ENCODE measurements at regions not wholly inside any gene's neighbourhood (a gene's known extent, or its start where the extent isn't known, plus 50 kb on each side); places are given as distances from the start of the nearest gene placed in this dataset.

DNA sequence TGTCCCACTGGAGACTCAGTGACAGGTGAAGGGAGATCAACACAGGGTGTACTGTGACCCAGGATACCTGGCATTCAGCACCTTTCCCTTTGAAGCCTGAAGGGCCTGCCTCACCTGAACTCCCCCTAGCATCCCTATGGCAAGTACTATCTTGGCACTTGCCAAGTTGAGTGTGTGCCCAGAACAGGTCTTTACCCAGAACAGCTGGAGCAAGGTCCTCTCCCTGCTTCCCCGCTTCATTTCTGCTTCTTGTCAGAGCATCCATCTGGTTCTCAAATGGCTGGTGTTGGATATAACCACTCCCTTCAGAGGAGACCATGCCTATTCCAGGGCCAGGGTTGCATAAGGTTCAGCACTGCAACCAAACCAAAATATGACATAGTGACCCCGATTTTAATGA, 73.0 kb downstream of the FAM43A start:
- no peaks in the 10 kb centered on the region for H3K36me3 ChIP-seq (ENCODE audit: low read depth, missing control alignments)
- H3K27me3 ChIP-seq = no peaks in the 10 kb centered on the region
- H3K4me1 ChIP-seq = peaks cover 16% of the 10 kb centered on the region
- H3K27ac ChIP-seq = no peak overlapping the region
- no peak overlapping the region for H3K4me3 ChIP-seq
- TF ChIP-seq, protein P1, sequence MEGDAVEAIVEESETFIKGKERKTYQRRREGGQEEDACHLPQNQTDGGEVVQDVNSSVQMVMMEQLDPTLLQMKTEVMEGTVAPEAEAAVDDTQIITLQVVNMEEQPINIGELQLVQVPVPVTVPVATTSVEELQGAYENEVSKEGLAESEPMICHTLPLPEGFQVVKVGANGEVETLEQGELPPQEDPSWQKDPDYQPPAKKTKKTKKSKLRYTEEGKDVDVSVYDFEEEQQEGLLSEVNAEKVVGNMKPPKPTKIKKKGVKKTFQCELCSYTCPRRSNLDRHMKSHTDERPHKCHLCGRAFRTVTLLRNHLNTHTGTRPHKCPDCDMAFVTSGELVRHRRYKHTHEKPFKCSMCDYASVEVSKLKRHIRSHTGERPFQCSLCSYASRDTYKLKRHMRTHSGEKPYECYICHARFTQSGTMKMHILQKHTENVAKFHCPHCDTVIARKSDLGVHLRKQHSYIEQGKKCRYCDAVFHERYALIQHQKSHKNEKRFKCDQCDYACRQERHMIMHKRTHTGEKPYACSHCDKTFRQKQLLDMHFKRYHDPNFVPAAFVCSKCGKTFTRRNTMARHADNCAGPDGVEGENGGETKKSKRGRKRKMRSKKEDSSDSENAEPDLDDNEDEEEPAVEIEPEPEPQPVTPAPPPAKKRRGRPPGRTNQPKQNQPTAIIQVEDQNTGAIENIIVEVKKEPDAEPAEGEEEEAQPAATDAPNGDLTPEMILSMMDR (IDR thresholded peaks at IDR 0.05) = no peak
- TF ChIP-seq POLR2A (IDR thresholded peaks at IDR 0.05) = no peak
- no peak for DNase-seq
- WGBS, 2 donors = 91 to 95% methylated on average over 2 of the region's 2 CpGs
- intact Hi-C loops (cut with DNase I; ENCODE audit: low total_unique reads) = no loop called here
- no peaks in the 10 kb centered on the region for H3K9me3 ChIP-seq

- H3K36me3 ChIP-seq (ENCODE audit: low read depth, missing control alignments) = no peaks in the 10 kb centered on the region
- no peak overlapping the region for H3K27ac ChIP-seq
- intact Hi-C loops (cut with DNase I; ENCODE audit: low total_unique reads) = no loop called here
- H3K4me3 ChIP-seq = no peak overlapping the region
- 64 to 68% methylated on average over 9 of the region's 9 CpGs for WGBS, 2 donors
- DNase-seq = no peak
- TF ChIP-seq, protein P1 (IDR thresholded peaks at IDR 0.05) = no peak
- no peak for TF ChIP-seq POLR2A (IDR thresholded peaks at IDR 0.05)
- H3K9me3 ChIP-seq = no peaks in the 10 kb centered on the region
- H3K27me3 ChIP-seq = no peaks in the 10 kb centered on the region
- H3K4me1 ChIP-seq = peaks cover 16% of the 10 kb centered on the region
These were observed 74.9 kb downstream of the FAM43A start for GRCh38 chr3:194760494-194761137.

DNA sequence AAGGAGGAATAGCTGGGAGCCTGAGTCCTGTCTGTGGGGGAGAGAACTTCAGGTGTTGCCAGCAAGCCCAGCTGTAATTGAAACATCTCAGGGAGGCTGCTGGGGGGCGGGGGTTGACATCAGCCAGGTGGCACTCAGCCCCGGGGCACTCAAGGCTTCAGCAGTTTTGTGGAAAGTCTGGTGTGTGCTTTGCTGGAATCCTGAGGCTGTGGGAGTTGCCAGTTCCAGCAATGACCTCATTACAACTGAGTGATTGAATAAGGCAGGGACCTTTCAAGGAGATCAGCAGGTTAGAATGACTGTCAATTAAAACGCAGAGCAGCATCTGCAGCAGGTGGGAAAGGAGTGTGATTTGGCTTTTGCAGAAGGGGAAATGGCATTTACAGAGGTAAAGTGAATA, 75.7 kb downstream of the FAM43A start:
- intact Hi-C loops (cut with DNase I; ENCODE audit: low total_unique reads) = no loop called here
- peaks cover 16% of the 10 kb centered on the region for H3K4me1 ChIP-seq
- 30 to 41% methylated on average over 3 of the region's 3 CpGs for WGBS, 2 donors
- no peak overlapping the region for H3K4me3 ChIP-seq
- H3K36me3 ChIP-seq (ENCODE audit: low read depth, missing control alignments) = no peaks in the 10 kb centered on the region
- H3K27ac ChIP-seq = no peak overlapping the region
- no peaks in the 10 kb centered on the region for H3K27me3 ChIP-seq
- DNase-seq = peak; percentile 39
- no peak for TF ChIP-seq POLR2A (IDR thresholded peaks at IDR 0.05)
- TF ChIP-seq, protein P1 (IDR thresholded peaks at IDR 0.05) = no peak
- H3K9me3 ChIP-seq = no peaks in the 10 kb centered on the region

GRCh38 chr3:194766845-194767244, 81.2 kb downstream of the FAM43A start:
- Histone ChIP-seq H3K4me1 (peaks cover 3% of the 10 kb centered on the region), H3K36me3 (ENCODE audit: low read depth, missing control alignments) (no peaks in the 10 kb centered on the region), H3K27ac (no peak overlapping the region), H3K4me3 (no peak overlapping the region), H3K9me3 (no peaks in the 10 kb centered on the region), H3K27me3 (no peaks in the 10 kb centered on the region)
- intact Hi-C loops (cut with DNase I; ENCODE audit: low total_unique reads) = no loop called here
- no peak for DNase-seq
- 80 to 81% methylated on average over 7 of the region's 7 CpGs for WGBS, 2 donors
- TF ChIP-seq, protein P1 (IDR thresholded peaks at IDR 0.05) = no peak
- TF ChIP-seq POLR2A (IDR thresholded peaks at IDR 0.05) = no peak

All from testis (tissue), 2 donors.